Small intestine (tissue), 7 donors: ENCODE measurements at regions not wholly inside any gene's neighbourhood (a gene's known extent, or its start where the extent isn't known, plus 50 kb on each side); places are given as distances from the start of the nearest gene placed in this dataset.

Experiments
- DNase-seq, 2 donors: peaks; one replicate each; pipeline versions ENCODE4 v3.0.0 to v3.0.0-alpha.2; 2013
- FAIRE-seq: peaks from 2 replicates; lab custom pipeline; 2012; peaks lifted over from hg19 to GRCh38; lab: Jason Lieb, UNC
- H3K27ac ChIP-seq, 3 donors: one replicate each; pipeline ENCODE4 v1.5.1; 2013; ENCODE audit warnings: low read length in 2 of 3, mild to moderate bottlenecking in 2 of 3, control low read depth in 1 of 3, inconsistent platforms in 1 of 3, low read depth in 1 of 3, moderate library complexity in 1 of 3
- H3K27me3 ChIP-seq, 3 donors: one replicate each; pipeline ENCODE4 v1.6.1; 2013; ENCODE audit warnings: low read length in 3 of 3, inconsistent platforms in 1 of 3; ENCODE audit not compliant: control insufficient read depth in 3 of 3, insufficient read depth in 3 of 3
- H3K36me3 ChIP-seq, 3 donors: one replicate each; pipeline ENCODE4 v1.6.1; 2013; ENCODE audit warnings: low read length in 3 of 3, inconsistent platforms in 1 of 3, low read depth in 1 of 3, mild to moderate bottlenecking in 1 of 3, moderate library complexity in 1 of 3; ENCODE audit not compliant: control insufficient read depth in 3 of 3, insufficient read depth in 2 of 3
- H3K4me1 ChIP-seq, 3 donors: one replicate each; pipeline ENCODE4 v1.6.1; 2013; ENCODE audit warnings: low read length in 2 of 3, inconsistent platforms in 1 of 3, low read depth in 1 of 3, mild to moderate bottlenecking in 1 of 3, moderate library complexity in 1 of 3; ENCODE audit not compliant: control insufficient read depth in 3 of 3, insufficient read depth in 2 of 3
- H3K4me3 ChIP-seq, 3 donors: one replicate each; pipeline ENCODE4 v1.5.1; 2013; ENCODE audit warnings: low read length in 3 of 3, control low read depth in 1 of 3, inconsistent platforms in 1 of 3, low read depth in 1 of 3, mild to moderate bottlenecking in 1 of 3, moderate library complexity in 1 of 3
- H3K9me3 ChIP-seq, 2 donors: one replicate each; pipeline ENCODE4 v1.6.1; 2013; ENCODE audit warnings: low read depth in 1 of 2, low read length in 1 of 2; ENCODE audit not compliant: control insufficient read depth in 2 of 2, insufficient read depth in 1 of 2
- WGBS, 3 donors: extraction: QIAGEN DNeasy Blood & Tissue Kit; methylation state at CpG; one replicate each; pipeline ENCODE4 v1.1.7; 2013; 5-methylcytosine and 5-hydroxymethylcytosine counted together
- donor health status: healthy with polysubstance abuse.
- donor health status: control.
- donor health status: control.
- donor health status: Bipolar disorder and iron deficiency.
- donor health status: healthy.

GRCh38 chr5:164115420-164115819 lies 610.0 kb downstream of the MAT2B start:
- no peak overlapping the region for H3K27ac ChIP-seq
- no peak overlapping the region for H3K4me3 ChIP-seq
- DNase-seq (no peak), FAIRE-seq (no peak)
- no peaks in the 10 kb centered on the region for H3K36me3 ChIP-seq
- WGBS, 3 donors = 58 to 72% (median 67%) methylated on average over 2 of the region's 2 CpGs
- no peaks in the 10 kb centered on the region for H3K4me1 ChIP-seq
- no peaks in the 10 kb centered on the region for H3K9me3 ChIP-seq
- H3K27me3 ChIP-seq = no peaks in the 10 kb centered on the region

DNA sequence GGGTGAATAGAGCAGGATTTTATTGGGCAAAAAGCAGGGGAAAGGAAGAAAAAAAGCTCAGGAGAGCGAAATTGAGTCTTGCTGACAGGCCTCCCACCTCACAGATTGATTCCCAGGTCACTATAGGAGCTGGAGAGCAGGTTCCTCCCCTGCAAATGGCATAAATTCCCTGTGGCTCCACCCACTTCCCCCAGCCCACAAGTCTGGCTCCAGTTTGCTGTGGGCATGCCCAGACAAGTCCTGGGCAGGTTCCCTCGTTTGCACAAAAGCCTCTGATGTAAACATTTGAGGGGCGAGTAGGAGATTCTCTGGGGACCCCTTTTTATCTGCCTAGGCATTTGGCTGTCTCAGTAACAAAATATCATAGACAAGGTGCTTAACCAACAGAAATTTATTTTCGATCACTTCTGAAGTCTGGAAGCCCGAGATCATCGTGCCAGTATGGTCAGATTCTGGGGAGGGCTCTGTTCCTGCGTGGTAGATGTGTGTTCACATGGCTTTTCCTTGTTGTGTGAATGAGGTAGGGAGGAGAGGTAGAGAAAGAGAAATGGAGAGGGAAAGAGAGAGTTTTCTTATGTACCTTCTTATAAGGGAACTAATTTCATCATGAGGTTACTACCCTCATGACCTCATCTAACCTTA lies 614.5 kb downstream of the MAT2B start:
- no peaks in the 10 kb centered on the region for H3K9me3 ChIP-seq
- 60 to 68% (median 66%) methylated on average over 7 of the region's 7 CpGs for WGBS, 3 donors
- H3K4me3 ChIP-seq = no peak overlapping the region
- no peak overlapping the region for H3K27ac ChIP-seq
- no peaks in the 10 kb centered on the region for H3K4me1 ChIP-seq
- DNase-seq (no peak), FAIRE-seq (no peak)
- no peaks in the 10 kb centered on the region for H3K27me3 ChIP-seq
- H3K36me3 ChIP-seq = no peaks in the 10 kb centered on the region

DNA sequence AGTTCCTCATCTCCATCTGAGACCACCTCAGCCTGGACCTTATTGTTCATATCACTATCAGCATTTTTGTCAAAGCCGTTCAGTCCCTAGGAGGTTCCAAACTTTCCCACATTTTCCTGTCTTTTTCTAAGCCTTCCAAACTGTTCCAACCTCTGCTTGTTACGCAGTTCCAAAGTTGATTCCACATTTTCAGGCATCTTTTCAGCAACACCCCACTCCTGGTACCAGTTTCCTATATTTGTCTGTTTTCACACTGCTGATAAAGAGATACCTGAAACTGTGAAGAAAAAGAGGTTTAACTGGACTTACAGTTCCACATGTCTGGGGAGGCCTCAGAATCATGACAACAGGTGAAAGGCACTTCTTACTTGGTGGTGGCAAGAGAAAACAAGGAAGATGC lies 622.1 kb downstream of the MAT2B start:
- H3K27me3 ChIP-seq = no peaks in the 10 kb centered on the region
- no peaks in the 10 kb centered on the region for H3K4me1 ChIP-seq
- H3K36me3 ChIP-seq = no peaks in the 10 kb centered on the region
- no peak overlapping the region for H3K27ac ChIP-seq
- FAIRE-seq (no peak), DNase-seq (no peak)
- H3K9me3 ChIP-seq = peaks cover 0 to 17% of the 10 kb centered on the region in 2 donors
- WGBS, 3 donors = 73 to 87% (median 79%) methylated on average over 2 of the region's 2 CpGs
- no peak overlapping the region for H3K4me3 ChIP-seq

GRCh38 chr5:164132358-164132757 lies 626.9 kb downstream of the MAT2B start:
- no peaks in the 10 kb centered on the region for H3K4me1 ChIP-seq
- DNase-seq = no peak
- no peak for FAIRE-seq
- H3K36me3 ChIP-seq = no peaks in the 10 kb centered on the region
- H3K4me3 ChIP-seq = no peak overlapping the region
- peaks cover 0 to 11% of the 10 kb centered on the region in 2 donors for H3K9me3 ChIP-seq
- no peaks in the 10 kb centered on the region for H3K27me3 ChIP-seq
- WGBS, 3 donors = 89 to 97% (median 95%) methylated on average over 2 of the region's 2 CpGs
- H3K27ac ChIP-seq = no peak overlapping the region

DNA sequence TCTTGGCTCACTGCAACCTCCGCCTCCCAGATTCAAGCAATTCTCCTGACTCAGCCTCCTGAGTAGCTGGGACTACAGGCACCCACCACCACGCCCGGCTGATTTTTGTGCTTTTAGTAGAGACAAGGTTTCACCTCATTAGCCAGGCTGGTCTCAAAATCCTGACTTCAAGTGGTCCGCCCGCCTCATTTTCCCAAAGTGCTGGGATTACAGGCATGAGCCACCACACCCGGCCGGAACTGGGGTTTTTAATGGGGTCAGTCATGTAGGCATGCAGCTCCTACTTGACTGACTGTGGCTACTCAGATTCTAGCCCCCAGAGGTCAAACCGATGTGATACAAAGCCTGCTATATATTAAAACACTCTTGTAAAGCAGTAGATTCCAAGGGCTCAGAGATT lies 631.7 kb downstream of the MAT2B start:
- Histone ChIP-seq H3K4me3 (no peak overlapping the region), H3K9me3 (peaks cover 0 to 6% of the 10 kb centered on the region in 2 donors), H3K36me3 (no peaks in the 10 kb centered on the region), H3K27me3 (no peaks in the 10 kb centered on the region), H3K27ac (no peak overlapping the region), H3K4me1 (no peaks in the 10 kb centered on the region)
- FAIRE-seq = no peak
- no peak for DNase-seq
- WGBS, 3 donors = 93 to 95% (median 95%) methylated on average over 8 of the region's 8 CpGs

DNA sequence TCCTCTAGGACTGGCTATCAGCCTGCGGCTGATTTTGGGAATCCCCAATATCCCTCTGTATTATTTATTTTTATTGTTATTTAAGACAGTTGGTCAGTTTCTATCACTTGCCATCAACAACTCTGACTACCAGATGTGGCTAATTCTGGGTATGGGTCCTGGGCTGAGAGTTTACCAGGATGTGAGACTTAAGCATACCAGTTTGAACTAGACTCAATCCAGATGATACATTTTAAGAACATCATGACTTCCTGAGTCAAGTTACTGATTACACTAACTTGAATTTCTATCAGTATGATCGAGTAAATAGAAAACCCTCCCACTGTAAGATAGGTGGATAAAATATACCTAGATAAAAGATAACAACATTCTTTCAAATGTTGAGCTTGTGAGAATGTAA lies 634.0 kb downstream of the MAT2B start:
- H3K36me3 ChIP-seq = no peaks in the 10 kb centered on the region
- no peak for FAIRE-seq

DNA sequence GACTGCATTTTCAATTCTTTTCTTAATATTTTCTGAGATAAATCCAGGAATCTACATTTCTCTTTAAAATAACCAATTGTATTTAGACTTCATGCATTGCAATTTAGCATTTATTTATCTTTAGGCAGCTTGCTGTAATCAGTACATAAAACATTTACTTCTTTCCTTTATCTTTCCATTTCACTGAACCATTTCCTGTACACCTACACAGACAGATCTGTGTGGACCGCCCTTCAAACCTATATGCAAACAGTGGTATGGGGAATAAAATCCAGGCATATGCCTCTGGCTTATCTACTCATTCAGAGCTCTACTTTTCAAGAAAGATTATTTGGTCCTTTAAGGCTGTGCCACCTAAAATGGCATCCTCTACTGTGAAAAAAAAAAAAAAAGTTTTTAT lies 640.0 kb downstream of the MAT2B start:
- Histone ChIP-seq H3K4me1 (no peaks in the 10 kb centered on the region), H3K27ac (no peak overlapping the region), H3K9me3 (no peaks in the 10 kb centered on the region), H3K36me3 (no peaks in the 10 kb centered on the region), H3K4me3 (no peak overlapping the region), H3K27me3 (no peaks in the 10 kb centered on the region)
- no peak for FAIRE-seq
- no peak for DNase-seq
- 51 to 60% (median 52%) methylated on average over 1 of the region's 1 CpG for WGBS, 3 donors

More for the DNA sequence above, 634.0 kb downstream of the MAT2B start:
- no peaks in the 10 kb centered on the region for H3K4me1 ChIP-seq
- DNase-seq = no peak
- no peak overlapping the region for H3K27ac ChIP-seq
- WGBS, 3 donors = 79 to 87% (median 80%) methylated on average over 2 of the region's 2 CpGs
- H3K4me3 ChIP-seq = no peak overlapping the region
- H3K27me3 ChIP-seq = no peaks in the 10 kb centered on the region
- no peaks in the 10 kb centered on the region for H3K9me3 ChIP-seq

DNA sequence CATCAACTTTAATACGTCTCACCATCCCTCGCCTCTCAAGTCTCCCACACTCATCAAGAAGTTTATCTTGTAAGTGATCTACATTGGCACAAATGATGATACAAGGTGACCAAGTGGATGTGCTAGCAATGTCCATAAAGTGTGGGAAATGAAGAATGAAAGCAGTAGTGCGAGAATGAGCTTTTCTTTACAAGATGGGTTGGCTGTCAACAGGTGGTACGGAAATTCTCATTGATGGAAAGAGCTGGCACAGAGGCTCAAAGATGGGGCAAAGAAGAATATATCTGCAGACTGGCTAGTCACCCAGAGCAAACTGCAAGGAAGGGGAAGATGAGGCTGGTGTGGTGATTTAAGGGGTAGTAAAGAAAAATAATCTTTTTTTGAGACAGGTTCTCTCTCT lies 640.8 kb downstream of the MAT2B start:
- H3K27me3 ChIP-seq = no peaks in the 10 kb centered on the region
- no peaks in the 10 kb centered on the region for H3K36me3 ChIP-seq
- no peaks in the 10 kb centered on the region for H3K4me1 ChIP-seq
- FAIRE-seq (no peak), DNase-seq (no peak)
- 82 to 93% (median 90%) methylated on average over 4 of the region's 4 CpGs for WGBS, 3 donors
- no peaks in the 10 kb centered on the region for H3K9me3 ChIP-seq
- H3K27ac ChIP-seq = no peak overlapping the region
- H3K4me3 ChIP-seq = no peak overlapping the region

GRCh38 chr5:164148292-164148691 lies 642.9 kb downstream of the MAT2B start:
- no peak for FAIRE-seq

More at GRCh38 chr5:164148292-164148691, 642.9 kb downstream of the MAT2B start:
- no peaks in the 10 kb centered on the region for H3K36me3 ChIP-seq
- WGBS, 3 donors = 77 to 84% (median 77%) methylated on average over 4 of the region's 4 CpGs
- H3K4me1 ChIP-seq = no peaks in the 10 kb centered on the region
- no peak for DNase-seq
- no peaks in the 10 kb centered on the region for H3K9me3 ChIP-seq
- no peaks in the 10 kb centered on the region for H3K27me3 ChIP-seq
- H3K4me3 ChIP-seq = no peak overlapping the region
- H3K27ac ChIP-seq = no peak overlapping the region
